ENCODE measurements at regions not wholly inside any gene's neighbourhood (a gene's known extent, or its start where the extent isn't known, plus 50 kb on each side); places are given as distances from the start of the nearest gene placed in this dataset.

DNA sequence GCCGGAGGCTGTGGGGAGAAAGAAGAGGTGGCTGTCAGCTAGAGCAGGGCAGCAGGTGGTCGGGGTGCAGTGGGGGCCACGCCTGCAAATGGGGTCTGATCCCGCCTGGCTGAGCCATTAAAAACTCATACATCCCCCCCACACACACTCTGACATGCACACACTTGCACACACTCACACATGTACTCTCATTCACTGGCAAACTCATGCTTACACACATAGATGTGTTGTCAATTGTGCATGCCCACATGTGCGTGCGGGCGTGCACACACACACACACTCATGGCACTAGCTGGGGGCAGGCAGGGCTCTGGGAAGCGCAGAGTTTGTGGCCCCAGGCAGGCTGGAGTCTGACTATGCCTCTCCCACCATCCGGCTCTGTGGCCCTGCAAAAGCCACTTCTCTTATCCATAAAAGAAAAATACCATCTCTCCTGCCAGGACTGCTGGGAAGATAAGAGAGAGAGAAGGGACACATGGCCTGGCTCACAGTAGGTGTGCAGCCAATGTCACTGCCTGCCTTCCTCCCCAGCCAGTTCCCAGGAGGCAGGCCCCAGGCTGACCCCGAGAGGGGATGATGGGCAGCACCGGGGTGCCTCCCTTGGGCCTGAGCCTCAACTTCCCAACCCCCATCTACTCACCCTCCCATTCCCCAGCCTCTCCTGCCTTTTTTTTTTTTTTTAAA is 163.5 kb upstream of the LINGO1 start:
- H3K4me1 ChIP-seq, result no peaks in the 10 kb centered on the region
- no peak overlapping the region for H3K4me3 ChIP-seq
- H3K27me3 ChIP-seq, result peaks cover 0 to 26% (median 0%) of the 10 kb centered on the region in 4 donors
- no peaks in the 10 kb centered on the region for H3K36me3 ChIP-seq
- intact Hi-C loops (cut with DNase I), result no loop called here
- 75% methylated on average over 11 of the region's 11 CpGs for WGBS
- H3K9me3 ChIP-seq, result no peaks in the 10 kb centered on the region
- H3K27ac ChIP-seq (replicated peaks in 1 of 4), result no peak overlapping the region
- TF ChIP-seq, protein P1, sequence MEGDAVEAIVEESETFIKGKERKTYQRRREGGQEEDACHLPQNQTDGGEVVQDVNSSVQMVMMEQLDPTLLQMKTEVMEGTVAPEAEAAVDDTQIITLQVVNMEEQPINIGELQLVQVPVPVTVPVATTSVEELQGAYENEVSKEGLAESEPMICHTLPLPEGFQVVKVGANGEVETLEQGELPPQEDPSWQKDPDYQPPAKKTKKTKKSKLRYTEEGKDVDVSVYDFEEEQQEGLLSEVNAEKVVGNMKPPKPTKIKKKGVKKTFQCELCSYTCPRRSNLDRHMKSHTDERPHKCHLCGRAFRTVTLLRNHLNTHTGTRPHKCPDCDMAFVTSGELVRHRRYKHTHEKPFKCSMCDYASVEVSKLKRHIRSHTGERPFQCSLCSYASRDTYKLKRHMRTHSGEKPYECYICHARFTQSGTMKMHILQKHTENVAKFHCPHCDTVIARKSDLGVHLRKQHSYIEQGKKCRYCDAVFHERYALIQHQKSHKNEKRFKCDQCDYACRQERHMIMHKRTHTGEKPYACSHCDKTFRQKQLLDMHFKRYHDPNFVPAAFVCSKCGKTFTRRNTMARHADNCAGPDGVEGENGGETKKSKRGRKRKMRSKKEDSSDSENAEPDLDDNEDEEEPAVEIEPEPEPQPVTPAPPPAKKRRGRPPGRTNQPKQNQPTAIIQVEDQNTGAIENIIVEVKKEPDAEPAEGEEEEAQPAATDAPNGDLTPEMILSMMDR (IDR thresholded peaks at IDR 0.05), result no peak
- TF ChIP-seq POLR2AphosphoS5 (IDR thresholded peaks at IDR 0.05), result no peak
- no peak for TF ChIP-seq EP300 (IDR thresholded peaks at IDR 0.05)
- TF ChIP-seq POLR2A (IDR thresholded peaks at IDR 0.05; ENCODE audit: low read depth), result no peak
- no peak for DNase-seq (ENCODE audit: extremely low spot score)

DNA sequence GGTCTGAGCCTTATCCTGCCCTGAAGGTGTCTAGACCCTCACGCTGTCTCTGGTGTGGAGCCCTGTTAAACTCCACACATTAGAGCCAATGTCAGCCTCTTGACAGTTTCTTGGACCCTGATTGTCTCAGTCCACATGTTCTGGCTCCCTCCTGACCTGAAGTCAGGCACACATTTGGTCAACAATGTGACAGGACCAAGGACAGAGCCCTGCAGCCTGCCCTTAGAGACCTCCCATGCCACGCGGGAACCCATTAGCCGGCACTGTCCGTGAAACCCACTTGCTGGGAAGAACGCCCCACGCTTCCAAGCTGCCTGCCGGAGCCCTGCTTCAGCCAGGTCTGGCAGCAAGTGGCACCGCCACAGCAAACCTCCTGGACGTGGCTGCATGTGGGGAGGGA is 162.7 kb upstream of the LINGO1 start:
- Histone ChIP-seq H3K27me3 (peaks cover 0 to 32% (median 0%) of the 10 kb centered on the region in 4 donors), H3K36me3 (no peaks in the 10 kb centered on the region), H3K4me3 (no peak overlapping the region), H3K9me3 (no peaks in the 10 kb centered on the region), H3K27ac (replicated peaks in 1 of 4) (no peak overlapping the region), H3K4me1 (no peaks in the 10 kb centered on the region)
- WGBS, result 77% methylated on average over 7 of the region's 10 CpGs
- no peak for TF ChIP-seq EP300 (IDR thresholded peaks at IDR 0.05)
- TF ChIP-seq, protein P1 (IDR thresholded peaks at IDR 0.05), result no peak
- TF ChIP-seq POLR2AphosphoS5 (IDR thresholded peaks at IDR 0.05), result no peak
- no peak for TF ChIP-seq POLR2A (IDR thresholded peaks at IDR 0.05; ENCODE audit: low read depth)
- intact Hi-C loops (cut with DNase I), result no loop called here
- no peak for DNase-seq (ENCODE audit: extremely low spot score)

DNA sequence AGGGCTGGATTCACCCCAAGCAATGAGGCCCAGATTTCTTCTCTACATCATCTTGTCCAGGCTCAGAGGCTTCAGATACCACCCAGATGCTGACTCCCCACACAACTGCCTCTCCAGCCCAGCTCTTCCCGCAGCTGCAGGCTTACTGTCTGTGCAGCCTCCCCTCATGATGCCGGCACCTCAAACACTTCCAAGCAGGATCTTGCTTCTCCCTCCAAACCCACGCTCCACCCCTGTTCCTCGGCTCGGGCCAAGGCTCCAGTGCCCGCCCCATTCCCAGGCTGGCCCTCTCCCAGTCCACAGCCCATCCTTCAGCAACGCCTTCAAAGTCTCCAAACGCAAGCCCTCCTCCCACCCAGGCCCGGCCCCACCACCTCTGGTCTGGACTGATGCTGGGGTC is 159.2 kb upstream of the LINGO1 start:
- peaks cover 0 to 52% (median 0%) of the 10 kb centered on the region in 4 donors for H3K27me3 ChIP-seq
- H3K9me3 ChIP-seq, result no peaks in the 10 kb centered on the region
- intact Hi-C loops (cut with DNase I), result no loop called here
- no peak overlapping the region for H3K4me3 ChIP-seq
- H3K27ac ChIP-seq (replicated peaks in 1 of 4), result no peak overlapping the region
- no peaks in the 10 kb centered on the region for H3K4me1 ChIP-seq
- DNase-seq (ENCODE audit: extremely low spot score), result no peak
- TF ChIP-seq POLR2AphosphoS5 (IDR thresholded peaks at IDR 0.05), result no peak
- TF ChIP-seq POLR2A (IDR thresholded peaks at IDR 0.05; ENCODE audit: low read depth), result no peak
- no peak for TF ChIP-seq EP300 (IDR thresholded peaks at IDR 0.05)
- TF ChIP-seq, protein P1 (IDR thresholded peaks at IDR 0.05), result no peak
- 84% methylated on average over 9 of the region's 9 CpGs for WGBS
- no peaks in the 10 kb centered on the region for H3K36me3 ChIP-seq

DNA sequence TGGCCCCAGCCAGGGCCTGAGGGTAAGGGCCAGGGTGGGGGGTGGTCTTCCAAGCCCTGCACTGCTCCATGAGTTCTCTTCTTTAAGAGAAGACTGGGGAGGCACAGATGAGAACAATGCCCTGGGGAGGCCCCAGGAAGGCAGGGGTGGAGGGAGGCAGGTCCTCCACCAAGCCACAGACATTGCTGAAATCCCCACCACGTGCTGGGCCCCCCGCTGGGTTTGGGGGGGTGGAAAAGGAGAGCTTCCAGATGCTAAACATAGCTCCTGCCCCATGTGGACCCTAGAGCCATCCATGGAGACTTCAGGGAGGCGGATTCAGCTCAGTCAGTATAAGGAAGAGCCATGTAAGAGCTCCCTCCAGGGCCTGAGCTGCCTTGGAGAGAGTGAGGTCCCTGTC is 157.8 kb upstream of the LINGO1 start:
- Histone ChIP-seq H3K27ac (replicated peaks in 1 of 4) (no peak overlapping the region), H3K4me1 (no peaks in the 10 kb centered on the region), H3K36me3 (no peaks in the 10 kb centered on the region), H3K9me3 (no peaks in the 10 kb centered on the region), H3K4me3 (no peak overlapping the region), H3K27me3 (peaks cover 0 to 55% (median 0%) of the 10 kb centered on the region in 4 donors)
- TF ChIP-seq POLR2A (IDR thresholded peaks at IDR 0.05; ENCODE audit: low read depth) (no peak), POLR2AphosphoS5 (IDR thresholded peaks at IDR 0.05) (no peak), EP300 (IDR thresholded peaks at IDR 0.05) (no peak)
- TF ChIP-seq, protein P1 (IDR thresholded peaks at IDR 0.05), result no peak
- intact Hi-C loops (cut with DNase I), result no loop called here
- WGBS, result 50% methylated on average over 3 of the region's 3 CpGs
- DNase-seq (ENCODE audit: extremely low spot score), result no peak

DNA sequence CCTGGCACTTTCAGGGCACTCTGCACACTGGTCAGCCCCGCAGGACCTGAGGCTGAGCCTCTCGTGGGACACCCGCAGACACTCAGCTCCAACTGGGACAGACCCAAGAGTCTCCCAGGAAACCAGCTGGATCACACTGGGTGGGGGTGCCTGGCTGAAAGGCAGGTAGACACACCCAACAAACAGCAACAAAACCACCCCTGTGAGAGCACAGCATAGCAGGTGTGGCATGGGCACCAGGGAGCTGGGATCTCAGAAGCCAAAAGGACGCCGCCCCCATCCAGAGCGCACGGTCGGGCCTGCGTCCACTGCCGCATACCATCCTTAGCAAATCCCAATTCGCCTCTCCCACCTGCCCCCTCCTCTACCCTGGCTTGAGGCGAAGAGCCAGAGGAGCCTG is 154.2 kb upstream of the LINGO1 start:
- no peaks in the 10 kb centered on the region for H3K9me3 ChIP-seq
- no peak for DNase-seq (ENCODE audit: extremely low spot score)
- WGBS, result 80% methylated on average over 7 of the region's 12 CpGs
- no peaks in the 10 kb centered on the region for H3K4me1 ChIP-seq
- no peak overlapping the region for H3K4me3 ChIP-seq
- intact Hi-C loops (cut with DNase I), result no loop called here
- peaks cover 0 to 76% (median 0%) of the 10 kb centered on the region in 4 donors for H3K27me3 ChIP-seq
- TF ChIP-seq POLR2AphosphoS5 (IDR thresholded peaks at IDR 0.05) (no peak), EP300 (IDR thresholded peaks at IDR 0.05) (no peak), POLR2A (IDR thresholded peaks at IDR 0.05; ENCODE audit: low read depth) (no peak)
- TF ChIP-seq, protein P1 (IDR thresholded peaks at IDR 0.05), result no peak
- no peak overlapping the region for H3K27ac ChIP-seq (replicated peaks in 1 of 4)
- no peaks in the 10 kb centered on the region for H3K36me3 ChIP-seq
